Nephron (organoid): ENCODE measurements at regions not wholly inside any gene's neighbourhood (a gene's known extent, or its start where the extent isn't known, plus 50 kb on each side); places are given as distances from the start of the nearest gene placed in this dataset.

Source experiments
- H3K27ac Mint-ChIP-seq, 3 experiments: 2 replicates each; pipeline ENCODE4 v1.8.0; 2020; ENCODE audit warnings: mixed read lengths in 3 of 3, mild to moderate bottlenecking in 2 of 3, moderate library complexity in 1 of 3
- H3K27me3 Mint-ChIP-seq: 2 replicates; pipeline ENCODE4 v1.8.0; 2021; ENCODE audit warnings: low read depth, mild to moderate bottlenecking, moderate library complexity, mixed read lengths
- H3K36me3 Mint-ChIP-seq: 2 replicates; pipeline ENCODE4 v1.8.0; 2020; ENCODE audit warnings: low read depth, mixed read lengths
- H3K4me1 Mint-ChIP-seq: 2 replicates; pipeline ENCODE4 v1.8.0; 2020; ENCODE audit warnings: mixed read lengths
- H3K4me3 Mint-ChIP-seq, 3 experiments: 2 replicates each; pipeline ENCODE4 v1.8.0; 2020; ENCODE audit warnings: mild to moderate bottlenecking in 3 of 3, mixed read lengths in 3 of 3, moderate library complexity in 2 of 3
- H3K9me3 Mint-ChIP-seq: 2 replicates; pipeline ENCODE4 v1.8.0; 2020; ENCODE audit warnings: mixed read lengths
- CTCF ChIP-seq, 3 experiments: fragments of 200-600 bp; sonication (generic); IDR thresholded peaks; one replicate each; pipeline ENCODE4 v1.5.0; 2021; ENCODE audit warnings: antibody characterized with exemption in 3 of 3; ENCODE audit not compliant: unreplicated experiment in 3 of 3

GRCh38 chr5:57855831-57856230 lies 373.2 kb upstream of the ACTBL2 start:
- Mint-ChIP-seq H3K4me3 (no peak overlapping the region), H3K27me3 (no peaks in the 10 kb centered on the region)
- no peak for TF ChIP-seq CTCF (IDR thresholded peaks at IDR 0.05; ENCODE audit: unreplicated experiment in 3 of 3)

DNA sequence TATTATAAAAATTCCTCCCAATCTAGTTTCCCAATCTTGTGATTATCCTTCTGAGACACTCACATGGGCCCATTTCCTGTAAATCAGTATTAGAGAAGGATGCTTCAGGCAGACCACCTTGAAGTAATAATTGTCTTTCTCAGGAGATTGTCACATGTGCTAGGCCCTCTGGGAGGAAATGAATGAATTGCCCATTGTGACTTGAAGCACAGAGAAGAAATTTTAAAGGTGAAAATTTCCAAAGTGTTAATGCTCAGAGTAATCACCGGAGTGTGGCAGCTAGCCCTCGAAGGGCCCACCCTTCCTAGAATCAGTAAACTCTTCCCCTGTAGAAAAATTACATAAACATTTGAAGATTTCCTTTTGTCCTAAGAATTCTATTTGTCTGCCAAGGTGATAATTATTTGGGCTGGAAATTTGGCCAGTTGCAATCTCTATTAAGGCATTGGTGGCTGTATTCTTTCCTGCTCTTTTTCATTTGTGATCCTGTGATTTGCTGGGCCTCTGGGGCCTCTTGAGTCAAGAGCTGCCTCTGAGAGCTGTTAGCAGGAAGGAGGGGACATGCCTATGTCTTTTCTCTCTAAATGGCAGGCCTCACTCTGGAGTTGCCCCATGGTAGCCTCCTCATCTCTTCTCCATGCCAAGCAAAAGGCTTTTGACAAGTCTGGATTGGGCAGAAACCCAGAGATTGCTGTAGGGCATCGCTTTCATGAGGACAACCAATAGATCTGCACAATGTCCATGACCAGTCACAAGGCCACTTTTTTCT lies 371.5 kb upstream of the ACTBL2 start:
- H3K4me1 Mint-ChIP-seq = peaks cover 13% of the 10 kb centered on the region
- no peaks in the 10 kb centered on the region for H3K36me3 Mint-ChIP-seq
- peak overlapping the region in 1 of 3 experiments; percentile 9 for H3K27ac Mint-ChIP-seq
- TF ChIP-seq CTCF (IDR thresholded peaks at IDR 0.05; ENCODE audit: unreplicated experiment in 3 of 3) = no peak
- H3K9me3 Mint-ChIP-seq = no peaks in the 10 kb centered on the region
- no peaks in the 10 kb centered on the region for H3K27me3 Mint-ChIP-seq
- H3K4me3 Mint-ChIP-seq = no peak overlapping the region

More at GRCh38 chr5:57855831-57856230, 373.2 kb upstream of the ACTBL2 start:
- H3K9me3 Mint-ChIP-seq = no peaks in the 10 kb centered on the region
- H3K27ac Mint-ChIP-seq = no peak overlapping the region
- peaks cover 16% of the 10 kb centered on the region for H3K4me1 Mint-ChIP-seq
- no peaks in the 10 kb centered on the region for H3K36me3 Mint-ChIP-seq

DNA sequence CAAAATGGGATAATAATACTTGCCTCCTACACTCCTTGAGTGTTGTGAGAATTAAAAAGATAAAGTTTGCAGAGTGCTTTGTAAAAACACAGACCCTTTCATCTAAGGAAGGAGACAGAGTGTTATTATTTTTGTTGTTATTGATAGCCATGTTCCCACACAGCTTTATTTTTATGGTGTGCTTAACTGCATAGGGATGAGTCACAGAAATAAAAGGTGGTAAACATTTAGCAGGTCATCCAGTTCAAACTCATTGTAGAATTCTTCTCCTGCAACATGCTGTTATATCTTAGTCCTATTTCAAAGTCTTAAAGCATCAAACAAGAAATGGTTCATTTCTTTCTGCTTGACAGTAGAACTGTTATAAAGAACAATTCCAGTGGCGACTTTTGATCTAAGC lies 367.5 kb upstream of the ACTBL2 start:
- H3K27ac Mint-ChIP-seq = no peak overlapping the region
- no peaks in the 10 kb centered on the region for H3K36me3 Mint-ChIP-seq
- no peaks in the 10 kb centered on the region for H3K27me3 Mint-ChIP-seq
- no peaks in the 10 kb centered on the region for H3K9me3 Mint-ChIP-seq
- TF ChIP-seq CTCF (IDR thresholded peaks at IDR 0.05; ENCODE audit: unreplicated experiment in 3 of 3) = no peak
- H3K4me1 Mint-ChIP-seq = peaks cover 7% of the 10 kb centered on the region
- no peak overlapping the region for H3K4me3 Mint-ChIP-seq

GRCh38 chr5:57845025-57845424 lies 362.4 kb upstream of the ACTBL2 start:
- H3K9me3 Mint-ChIP-seq = no peaks in the 10 kb centered on the region
- no peak for TF ChIP-seq CTCF (IDR thresholded peaks at IDR 0.05; ENCODE audit: unreplicated experiment in 3 of 3)
- no peaks in the 10 kb centered on the region for H3K27me3 Mint-ChIP-seq
- H3K27ac Mint-ChIP-seq = no peak overlapping the region
- no peaks in the 10 kb centered on the region for H3K36me3 Mint-ChIP-seq
- no peak overlapping the region for H3K4me3 Mint-ChIP-seq
- H3K4me1 Mint-ChIP-seq = peaks cover 41% of the 10 kb centered on the region

- Mint-ChIP-seq H3K9me3 (no peaks in the 10 kb centered on the region), H3K36me3 (no peaks in the 10 kb centered on the region), H3K4me1 (peaks cover 48% of the 10 kb centered on the region), H3K27ac (no peak overlapping the region), H3K4me3 (no peak overlapping the region), H3K27me3 (no peaks in the 10 kb centered on the region)
- no peak for TF ChIP-seq CTCF (IDR thresholded peaks at IDR 0.05; ENCODE audit: unreplicated experiment in 3 of 3)
Observed at GRCh38 chr5:57844410-57844809, 361.8 kb upstream of the ACTBL2 start.

DNA sequence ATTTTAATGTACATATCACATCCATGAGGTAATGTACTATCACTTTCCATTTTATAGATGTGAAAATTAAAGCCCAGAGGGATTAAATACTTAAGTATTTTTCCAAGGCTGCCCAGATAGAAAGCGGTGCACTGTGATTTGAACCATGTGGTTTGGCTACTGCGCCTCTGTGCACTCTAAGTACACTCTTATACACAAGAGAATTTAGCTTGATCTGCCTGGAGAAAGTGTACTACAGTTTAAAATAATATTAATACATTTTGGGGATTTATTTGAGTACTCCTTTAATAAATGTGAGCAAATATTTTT lies 360.4 kb upstream of the ACTBL2 start:
- Mint-ChIP-seq H3K27ac (no peak overlapping the region), H3K4me3 (no peak overlapping the region), H3K36me3 (no peaks in the 10 kb centered on the region), H3K4me1 (peaks cover 49% of the 10 kb centered on the region), H3K27me3 (no peaks in the 10 kb centered on the region), H3K9me3 (no peaks in the 10 kb centered on the region)
- no peak for TF ChIP-seq CTCF (IDR thresholded peaks at IDR 0.05; ENCODE audit: unreplicated experiment in 3 of 3)
